ENCODE measurements at regions not wholly inside any gene's neighbourhood (a gene's known extent, or its start where the extent isn't known, plus 50 kb on each side); places are given as distances from the start of the nearest gene placed in this dataset.

DNA sequence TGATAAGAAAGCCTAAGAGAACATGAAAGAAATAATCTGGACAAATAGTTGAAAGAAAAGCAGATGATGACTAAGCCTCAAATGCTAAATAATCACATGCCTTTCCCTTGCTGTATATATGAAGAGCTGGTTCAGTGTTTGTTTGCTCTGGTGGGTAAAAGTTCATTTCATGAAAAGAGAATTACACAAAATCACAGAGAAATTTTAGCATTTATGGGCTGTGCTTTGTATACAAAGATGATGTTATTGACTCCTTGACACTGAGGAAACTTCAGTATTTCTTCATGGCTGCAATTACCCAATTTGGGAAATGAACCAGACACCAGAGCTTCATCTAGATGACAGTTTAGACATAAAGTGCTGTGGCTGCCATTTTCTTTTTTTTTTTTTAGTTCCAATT is 527.2 kb downstream of the NR2F1-AS1 start:
- no peak for DNase-seq (ENCODE audit: low spot score)
- TF ChIP-seq, protein P1, sequence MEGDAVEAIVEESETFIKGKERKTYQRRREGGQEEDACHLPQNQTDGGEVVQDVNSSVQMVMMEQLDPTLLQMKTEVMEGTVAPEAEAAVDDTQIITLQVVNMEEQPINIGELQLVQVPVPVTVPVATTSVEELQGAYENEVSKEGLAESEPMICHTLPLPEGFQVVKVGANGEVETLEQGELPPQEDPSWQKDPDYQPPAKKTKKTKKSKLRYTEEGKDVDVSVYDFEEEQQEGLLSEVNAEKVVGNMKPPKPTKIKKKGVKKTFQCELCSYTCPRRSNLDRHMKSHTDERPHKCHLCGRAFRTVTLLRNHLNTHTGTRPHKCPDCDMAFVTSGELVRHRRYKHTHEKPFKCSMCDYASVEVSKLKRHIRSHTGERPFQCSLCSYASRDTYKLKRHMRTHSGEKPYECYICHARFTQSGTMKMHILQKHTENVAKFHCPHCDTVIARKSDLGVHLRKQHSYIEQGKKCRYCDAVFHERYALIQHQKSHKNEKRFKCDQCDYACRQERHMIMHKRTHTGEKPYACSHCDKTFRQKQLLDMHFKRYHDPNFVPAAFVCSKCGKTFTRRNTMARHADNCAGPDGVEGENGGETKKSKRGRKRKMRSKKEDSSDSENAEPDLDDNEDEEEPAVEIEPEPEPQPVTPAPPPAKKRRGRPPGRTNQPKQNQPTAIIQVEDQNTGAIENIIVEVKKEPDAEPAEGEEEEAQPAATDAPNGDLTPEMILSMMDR (IDR thresholded peaks at IDR 0.05; ENCODE audit: extremely low read depth, missing control alignments) = no peak

DNA sequence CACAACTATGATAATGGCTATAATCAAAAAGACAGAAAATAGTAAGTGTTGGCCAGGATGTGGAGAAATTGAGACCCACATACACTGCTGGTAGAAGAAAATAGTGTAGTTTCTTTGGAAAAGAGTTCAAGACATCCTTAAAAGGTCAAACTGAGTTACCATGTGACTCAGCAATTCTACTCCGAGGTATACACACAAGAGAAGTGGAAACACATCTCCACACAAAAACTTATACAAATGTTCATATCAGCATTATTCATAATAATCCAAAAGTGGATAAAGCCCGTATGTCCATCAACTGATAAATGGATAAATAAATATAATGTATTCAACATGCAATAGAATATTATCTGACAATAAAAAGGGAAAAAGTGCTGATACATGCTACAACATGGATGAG is 532.2 kb downstream of the NR2F1-AS1 start:
- DNase-seq (ENCODE audit: low spot score) = no peak
- TF ChIP-seq, protein P1 (IDR thresholded peaks at IDR 0.05; ENCODE audit: extremely low read depth, missing control alignments) = no peak

DNA sequence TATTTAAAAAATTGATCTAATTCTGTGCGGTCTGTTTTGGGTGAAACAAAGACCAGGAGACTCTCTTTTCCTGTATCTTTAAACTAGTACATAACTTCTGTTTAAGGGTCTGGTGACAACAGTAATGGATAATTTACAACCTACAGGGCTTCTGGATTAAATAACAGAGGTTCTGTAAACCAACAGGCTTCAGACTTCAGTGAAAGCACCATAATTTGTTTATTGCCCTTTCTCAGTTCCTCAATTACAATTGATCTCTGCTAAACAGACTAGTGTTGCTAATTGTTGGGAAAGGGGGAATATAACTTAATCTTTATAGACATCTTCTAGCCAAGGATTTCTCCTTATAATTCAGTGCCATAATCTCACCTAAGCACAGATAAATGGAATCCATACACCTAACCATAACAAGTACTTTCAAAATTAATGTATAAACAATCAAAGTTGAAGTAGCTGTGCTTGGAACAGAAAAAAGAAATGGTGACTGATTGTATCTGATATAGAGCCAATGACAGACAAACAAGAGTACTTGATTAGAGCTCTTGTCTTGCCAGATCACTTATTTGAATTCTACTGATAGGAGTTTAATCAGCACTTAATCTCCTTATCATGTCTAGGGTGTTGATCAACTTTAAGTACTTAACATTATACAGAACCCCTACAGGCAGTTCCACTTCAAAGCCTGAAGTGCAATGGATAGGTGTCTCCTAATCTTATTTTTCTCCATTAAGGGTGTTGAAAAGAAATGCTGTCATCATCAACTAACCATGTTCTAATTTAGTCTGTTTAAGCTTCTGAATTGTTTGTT is 536.0 kb downstream of the NR2F1-AS1 start:
- no peak for DNase-seq (ENCODE audit: low spot score)
- TF ChIP-seq, protein P1 (IDR thresholded peaks at IDR 0.05; ENCODE audit: extremely low read depth, missing control alignments) = no peak

DNA sequence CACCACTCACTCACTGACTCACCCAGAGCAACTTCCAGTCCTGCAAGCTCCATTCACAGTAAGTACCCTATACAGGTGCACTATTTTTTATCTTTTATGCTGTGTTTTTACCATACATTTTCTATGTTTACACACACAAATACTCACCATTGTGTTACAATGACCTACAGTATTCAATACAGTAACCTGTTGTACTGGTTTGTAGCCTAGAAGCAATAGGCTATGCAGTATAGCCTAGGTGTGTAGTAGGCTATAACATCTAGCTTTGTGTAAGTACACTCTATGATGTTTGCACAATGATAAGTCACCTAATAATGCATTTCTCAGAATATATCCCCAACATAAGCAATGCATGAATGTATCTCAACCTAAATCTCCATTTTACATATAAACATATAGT is 541.1 kb downstream of the NR2F1-AS1 start:
- DNase-seq (ENCODE audit: low spot score) = no peak
- TF ChIP-seq, protein P1 (IDR thresholded peaks at IDR 0.05; ENCODE audit: extremely low read depth, missing control alignments) = no peak

DNA sequence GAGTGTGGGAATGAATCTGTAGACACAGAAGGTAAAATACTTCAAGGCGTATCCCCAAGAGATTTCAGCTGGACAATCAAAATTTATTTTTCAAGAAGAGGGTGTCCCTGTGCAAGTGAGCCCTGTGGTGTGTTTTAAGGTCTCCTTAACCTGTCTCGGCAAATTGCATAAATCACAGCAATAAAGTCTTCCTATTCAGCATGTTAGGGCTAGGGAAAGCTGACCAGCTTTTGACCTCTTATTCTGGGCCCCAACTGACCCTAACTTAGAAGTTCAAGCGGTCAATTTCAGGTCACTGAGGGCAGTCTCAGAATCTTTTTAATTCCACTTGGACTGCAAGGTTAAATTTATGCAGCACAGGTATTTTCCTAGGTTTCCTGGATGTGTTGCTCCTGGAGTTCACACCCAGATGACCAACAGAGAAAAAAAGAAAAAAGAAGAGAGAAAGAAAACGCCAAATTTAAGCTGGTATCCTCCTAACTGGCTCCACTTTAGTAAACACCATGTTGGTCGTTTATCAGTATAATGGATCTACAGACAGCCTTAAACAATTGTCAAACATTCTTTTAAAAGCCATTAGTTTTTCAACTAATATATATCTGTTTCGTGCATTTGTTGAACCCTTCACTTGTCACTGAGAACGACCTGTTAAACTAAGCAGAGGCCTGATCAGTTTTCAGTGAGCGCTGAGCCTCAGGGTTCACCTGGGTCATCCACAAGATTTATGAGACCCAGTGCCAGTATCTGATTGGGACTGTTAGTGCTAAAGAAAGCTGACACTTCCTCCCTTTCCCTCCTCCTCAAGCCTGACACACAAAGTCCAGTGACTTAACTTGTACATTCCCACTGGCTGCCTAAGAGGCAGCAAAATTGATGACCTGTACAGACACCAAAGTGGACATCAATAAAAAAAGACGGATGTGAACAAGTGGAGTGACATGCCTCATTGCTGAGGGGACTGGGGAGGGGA is 546.1 kb downstream of the NR2F1-AS1 start:
- no peak for DNase-seq (ENCODE audit: low spot score)
- TF ChIP-seq, protein P1 (IDR thresholded peaks at IDR 0.05; ENCODE audit: extremely low read depth, missing control alignments) = no peak

DNA sequence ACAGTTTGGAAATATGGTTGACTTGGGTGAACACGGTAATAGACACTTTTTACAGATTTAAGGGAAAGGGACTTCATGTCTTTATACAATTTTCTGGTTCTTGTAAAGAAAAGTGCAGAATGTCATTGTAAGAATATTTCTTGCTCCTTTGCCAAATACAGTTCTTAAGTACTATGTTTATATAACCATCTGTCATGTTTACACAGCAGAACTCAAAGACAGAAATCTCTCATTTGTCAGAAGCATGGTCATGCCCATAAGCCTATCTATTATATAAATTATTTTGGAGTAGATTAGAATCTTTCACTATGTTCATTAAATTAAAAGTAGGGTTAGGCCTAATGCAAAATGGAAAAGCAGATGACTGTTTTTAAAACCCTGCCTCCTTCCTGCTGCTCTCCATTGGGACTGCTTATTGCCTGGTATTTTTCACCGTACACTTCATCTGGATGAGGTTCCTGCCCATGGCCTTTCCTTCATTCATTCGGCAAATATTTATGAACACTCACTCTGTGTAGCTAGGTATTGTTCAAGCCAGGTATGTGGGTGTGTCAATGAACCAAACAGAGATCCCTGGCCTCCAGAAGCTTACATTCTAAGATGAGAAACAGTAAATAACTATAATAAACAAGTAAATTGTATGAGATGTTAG is 558.1 kb downstream of the NR2F1-AS1 start:
- no peak for DNase-seq (ENCODE audit: low spot score)
- TF ChIP-seq, protein P1 (IDR thresholded peaks at IDR 0.05; ENCODE audit: extremely low read depth, missing control alignments) = no peak

All from GM20000 (cell line).